ENCODE measurements at regions not wholly inside any gene's neighbourhood (a gene's known extent, or its start where the extent isn't known, plus 50 kb on each side); places are given as distances from the start of the nearest gene placed in this dataset.

DNA sequence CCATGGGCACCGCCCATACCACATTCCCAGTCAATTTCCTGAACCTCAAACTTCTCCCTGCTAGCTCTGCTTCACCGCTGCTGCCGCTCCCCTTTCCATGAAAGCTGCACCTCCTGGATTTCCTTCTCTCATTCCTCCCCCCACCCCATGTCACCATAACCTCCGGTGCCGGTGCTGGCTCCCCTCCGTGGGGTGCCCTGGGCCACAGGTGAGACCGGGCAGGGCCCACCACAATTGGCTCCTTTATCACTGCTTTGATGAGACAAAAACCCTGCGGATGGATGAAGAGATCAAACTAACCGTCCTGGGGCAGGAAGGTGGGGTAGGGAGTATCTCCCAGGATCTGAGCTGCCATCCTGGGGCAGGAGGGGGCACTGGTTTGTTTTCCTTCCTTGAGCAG lies 111.3 kb upstream of the LHX1 start:
- no peak for DNase-seq (ENCODE audit: low read depth)
- TF ChIP-seq, protein P1, sequence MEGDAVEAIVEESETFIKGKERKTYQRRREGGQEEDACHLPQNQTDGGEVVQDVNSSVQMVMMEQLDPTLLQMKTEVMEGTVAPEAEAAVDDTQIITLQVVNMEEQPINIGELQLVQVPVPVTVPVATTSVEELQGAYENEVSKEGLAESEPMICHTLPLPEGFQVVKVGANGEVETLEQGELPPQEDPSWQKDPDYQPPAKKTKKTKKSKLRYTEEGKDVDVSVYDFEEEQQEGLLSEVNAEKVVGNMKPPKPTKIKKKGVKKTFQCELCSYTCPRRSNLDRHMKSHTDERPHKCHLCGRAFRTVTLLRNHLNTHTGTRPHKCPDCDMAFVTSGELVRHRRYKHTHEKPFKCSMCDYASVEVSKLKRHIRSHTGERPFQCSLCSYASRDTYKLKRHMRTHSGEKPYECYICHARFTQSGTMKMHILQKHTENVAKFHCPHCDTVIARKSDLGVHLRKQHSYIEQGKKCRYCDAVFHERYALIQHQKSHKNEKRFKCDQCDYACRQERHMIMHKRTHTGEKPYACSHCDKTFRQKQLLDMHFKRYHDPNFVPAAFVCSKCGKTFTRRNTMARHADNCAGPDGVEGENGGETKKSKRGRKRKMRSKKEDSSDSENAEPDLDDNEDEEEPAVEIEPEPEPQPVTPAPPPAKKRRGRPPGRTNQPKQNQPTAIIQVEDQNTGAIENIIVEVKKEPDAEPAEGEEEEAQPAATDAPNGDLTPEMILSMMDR (conservative IDR thresholded peaks at IDR 0.05; ENCODE audit: low read depth, low read length): no peak
- H3K4me3 ChIP-seq (ENCODE audit: low read depth, low read length): no peak overlapping the region

DNA sequence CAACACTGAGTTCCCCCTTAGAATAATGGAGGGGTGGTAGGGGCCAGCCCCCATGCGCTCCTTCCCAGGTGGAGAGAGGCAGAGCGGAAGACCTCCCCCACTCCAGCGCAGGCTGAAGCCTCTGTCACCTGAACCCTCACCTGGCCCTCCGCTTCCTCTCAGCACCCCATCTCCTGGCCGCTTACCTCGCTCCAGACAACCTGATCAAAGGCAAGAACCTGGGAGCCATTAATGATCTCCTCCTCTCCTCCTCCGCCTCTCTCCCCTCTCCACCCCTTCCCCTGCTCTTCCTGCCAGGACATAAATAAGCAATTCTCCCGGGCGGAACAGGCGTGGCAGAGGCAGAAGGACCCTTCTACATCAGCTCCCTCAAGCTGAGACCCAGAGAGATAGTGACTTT lies 110.2 kb upstream of the LHX1 start:
- no peak overlapping the region for H3K4me3 ChIP-seq (ENCODE audit: low read depth, low read length)
- DNase-seq (ENCODE audit: low read depth): no peak
- TF ChIP-seq, protein P1 (conservative IDR thresholded peaks at IDR 0.05; ENCODE audit: low read depth, low read length): no peak

DNA sequence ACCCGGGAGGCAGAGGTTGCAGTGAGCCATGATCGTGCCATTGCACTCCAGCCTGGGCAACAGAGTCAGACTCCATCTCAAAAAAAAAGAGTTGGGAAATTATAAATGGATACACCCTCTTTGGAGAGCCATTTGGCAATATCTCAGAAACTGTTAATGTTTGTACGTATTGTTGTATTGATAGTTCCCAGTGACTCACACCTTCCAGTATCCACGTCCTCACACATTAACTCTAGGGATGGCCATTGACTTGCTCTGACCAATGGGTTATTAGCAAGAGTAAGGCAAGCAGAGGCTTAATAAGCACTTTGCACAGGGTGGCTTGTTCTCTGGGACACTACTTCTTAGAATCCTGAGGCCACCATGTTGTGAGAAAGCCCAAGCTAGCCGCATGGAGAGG lies 107.6 kb upstream of the LHX1 start:
- DNase-seq (ENCODE audit: low read depth): peak; percentile 77
- TF ChIP-seq, protein P1 (conservative IDR thresholded peaks at IDR 0.05; ENCODE audit: low read depth, low read length): no peak
- no peak overlapping the region for H3K4me3 ChIP-seq (ENCODE audit: low read depth, low read length)

DNA sequence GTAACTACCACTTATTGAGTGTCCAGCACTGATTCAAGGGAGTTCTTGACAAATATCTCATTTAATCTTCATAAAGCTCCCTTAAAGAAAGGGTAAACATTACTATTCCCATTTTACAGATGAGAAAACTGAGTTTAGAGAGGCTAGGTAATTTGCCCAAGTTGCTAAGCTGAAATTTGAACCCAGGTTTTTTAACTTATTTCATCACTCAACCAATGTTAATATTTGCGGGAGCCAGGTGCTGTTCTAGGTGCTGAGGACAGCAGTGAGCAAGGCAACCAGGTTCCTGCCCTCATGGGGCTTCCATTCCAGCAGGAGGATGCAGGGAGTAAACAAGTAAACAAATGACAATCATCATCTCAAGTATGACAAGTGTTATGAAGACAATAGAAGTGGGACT lies 104.0 kb upstream of the LHX1 start:
- TF ChIP-seq, protein P1 (conservative IDR thresholded peaks at IDR 0.05; ENCODE audit: low read depth, low read length): no peak
- DNase-seq (ENCODE audit: low read depth): no peak
- H3K4me3 ChIP-seq (ENCODE audit: low read depth, low read length): no peak overlapping the region

- TF ChIP-seq, protein P1 (conservative IDR thresholded peaks at IDR 0.05; ENCODE audit: low read depth, low read length): no peak
These were observed 102.2 kb upstream of the LHX1 start for GRCh38 chr17:36835036-36835435.

DNA sequence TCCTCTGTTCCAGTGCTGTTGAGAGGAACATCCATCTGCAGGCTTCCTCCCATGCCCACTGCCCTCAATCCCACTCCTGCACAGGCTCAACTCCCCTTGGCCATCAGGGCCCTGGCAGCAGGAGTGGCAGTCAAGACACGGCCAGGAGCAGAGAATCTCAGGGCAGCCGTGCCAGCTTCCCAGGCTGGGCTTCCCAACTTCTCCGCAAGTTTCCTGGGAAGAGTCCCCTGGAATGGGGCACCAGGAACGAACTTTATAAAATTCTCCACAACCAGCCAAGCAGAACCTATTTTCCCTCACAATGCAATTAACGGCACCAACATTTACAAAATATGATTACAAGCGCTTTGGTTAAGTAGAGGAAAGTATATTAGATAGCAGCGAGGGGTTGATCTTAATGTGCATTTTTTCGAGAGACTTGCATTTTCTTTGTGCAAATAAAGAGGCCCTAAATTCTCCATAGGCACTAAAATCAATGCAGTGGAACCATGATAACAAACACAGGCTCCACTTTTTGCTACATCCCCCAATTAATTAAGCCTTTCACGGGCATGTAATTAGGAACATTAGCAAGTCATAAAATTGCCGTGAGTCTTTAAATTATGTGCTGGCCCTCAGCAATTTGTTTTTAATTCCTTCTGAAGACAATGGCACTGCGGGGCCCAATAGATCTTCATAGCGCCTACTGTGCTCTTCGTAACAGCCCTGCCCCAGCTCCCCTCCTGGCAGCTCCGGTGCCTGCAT lies 99.9 kb upstream of the LHX1 start:
- H3K4me3 ChIP-seq (ENCODE audit: low read depth, low read length): no peak overlapping the region
- TF ChIP-seq, protein P1 (conservative IDR thresholded peaks at IDR 0.05; ENCODE audit: low read depth, low read length): peak; percentile 16
- no peak for DNase-seq (ENCODE audit: low read depth)

More at GRCh38 chr17:36835036-36835435, 102.2 kb upstream of the LHX1 start:
- no peak for DNase-seq (ENCODE audit: low read depth)
- no peak overlapping the region for H3K4me3 ChIP-seq (ENCODE audit: low read depth, low read length)

GRCh38 chr17:36837939-36838272 lies 99.4 kb upstream of the LHX1 start:
- no peak for DNase-seq (ENCODE audit: low read depth)
- no peak overlapping the region for H3K4me3 ChIP-seq (ENCODE audit: low read depth, low read length)

More at GRCh38 chr17:36837939-36838272, 99.4 kb upstream of the LHX1 start:
- TF ChIP-seq, protein P1 (conservative IDR thresholded peaks at IDR 0.05; ENCODE audit: low read depth, low read length): no peak

Data from epithelial cell of proximal tubule (primary cell).